Gastroesophageal sphincter (tissue), 4 donors: ENCODE measurements at regions not wholly inside any gene's neighbourhood (a gene's known extent, or its start where the extent isn't known, plus 50 kb on each side); places are given as distances from the start of the nearest gene placed in this dataset.

Source experiments
- ATAC-seq: fragments of 150-250 bp; one replicate; pipeline ENCODE4 v1.9.1; 2016; ENCODE audit warnings: mild to moderate bottlenecking, moderate library complexity
- H3K27ac ChIP-seq, 4 donors: fragments of 200-600 bp; sonication (generic) in 3 of 4; 1 replicate in 3 of 4; 2 replicates in 1 of 4; pipeline ENCODE4 v1.5.1; 2016 to 2019
- H3K27me3 ChIP-seq: fragments of 200-600 bp; sonication (generic); one replicate; pipeline ENCODE4 v1.5.1; 2019
- H3K36me3 ChIP-seq, 2 donors: fragments of 200-600 bp; sonication (generic); one replicate each; pipeline ENCODE4 v1.5.1; 2019; ENCODE audit warnings: control low read depth in 1 of 2
- H3K4me1 ChIP-seq, 3 donors: fragments of 200-600 bp; sonication (generic); 1 replicate in 2 of 3; 2 replicates in 1 of 3; pipeline ENCODE4 v1.5.1; 2016 to 2019; ENCODE audit warnings: control low read depth in 2 of 3
- H3K4me3 ChIP-seq, 2 donors: fragments of 200-600 bp; sonication (generic); one replicate each; pipeline ENCODE4 v1.5.1; 2019; ENCODE audit warnings: mild to moderate bottlenecking in 1 of 2, moderate library complexity in 1 of 2
- H3K9me3 ChIP-seq, 3 donors: fragments of 200-600 bp; sonication (generic); one replicate each; pipeline ENCODE4 v1.5.1; 2017 to 2019; ENCODE audit warnings: control low read depth in 2 of 3
- EP300 ChIP-seq: sonication (generic); formaldehyde crosslinking; IDR thresholded peaks from one replicate; pipeline ENCODE4 v1.6.1; 2017; ENCODE audit warnings: antibody characterized with exemption, mild to moderate bottlenecking
- POLR2A ChIP-seq, 2 donors: fragments of 450-650 bp; IDR thresholded peaks; one replicate each; pipeline ENCODE4 v1.6.1; 2017; ENCODE audit warnings: antibody characterized with exemption in 2 of 2, mild to moderate bottlenecking in 2 of 2, moderate library complexity in 1 of 2
- POLR2AphosphoS5 ChIP-seq: sonication (generic); formaldehyde crosslinking; IDR thresholded peaks from one replicate; pipeline ENCODE4 v1.6.1; 2017; ENCODE audit warnings: antibody characterized with exemption
- WGBS, 2 donors: methylation state at CpG; one replicate each; pipeline ENCODE4 v1.1.5; 2018; ENCODE audit warnings: low coverage in 1 of 2; 5-methylcytosine and 5-hydroxymethylcytosine counted together
- TF ChIP-seq, protein P1 (sequence below), 4 experiments: fragments of 200-600 bp in 2 of 4; fragments of 450-650 bp in 2 of 4; sonication (generic) in 1 of 4; IDR thresholded peaks; one replicate each; pipeline ENCODE4 v1.5.1; 2017 to 2019; ENCODE audit warnings: antibody characterized with exemption in 4 of 4, mild to moderate bottlenecking in 2 of 4, moderate library complexity in 2 of 4

DNA sequence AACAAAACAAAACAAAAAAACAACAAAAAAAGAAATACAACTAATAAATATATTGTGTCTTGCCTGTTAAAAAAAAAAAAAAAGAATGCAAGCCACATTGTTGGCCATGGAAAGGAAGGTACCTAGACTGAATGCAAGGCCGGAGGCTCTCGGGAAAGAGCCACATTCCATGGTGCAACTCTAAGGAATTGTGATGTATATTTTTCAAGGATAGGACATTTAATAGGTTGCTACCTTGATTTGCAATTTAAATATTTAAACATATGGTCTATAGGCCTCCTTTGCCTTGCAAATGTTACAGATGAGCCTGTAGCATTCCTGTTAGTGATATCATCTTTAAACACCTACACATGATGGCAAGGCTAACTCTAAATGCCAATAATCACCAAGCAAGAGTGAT lies 650.9 kb downstream of the TOX3 start:
- WGBS, 2 donors: 79 to 89% methylated on average over 2 of the region's 2 CpGs
- H3K4me1 ChIP-seq: no peaks in the 10 kb centered on the region
- no peak overlapping the region for H3K4me3 ChIP-seq
- H3K27ac ChIP-seq: no peak overlapping the region
- ATAC-seq: no peak
- no peaks in the 10 kb centered on the region for H3K36me3 ChIP-seq
- H3K9me3 ChIP-seq: peaks cover 0 to 7% (median 0%) of the 10 kb centered on the region in 3 donors
- H3K27me3 ChIP-seq: no peaks in the 10 kb centered on the region
- TF ChIP-seq POLR2AphosphoS5 (no peak), EP300 (no peak), POLR2A (IDR thresholded peaks at IDR 0.05) (no peak)
- TF ChIP-seq, protein P1, sequence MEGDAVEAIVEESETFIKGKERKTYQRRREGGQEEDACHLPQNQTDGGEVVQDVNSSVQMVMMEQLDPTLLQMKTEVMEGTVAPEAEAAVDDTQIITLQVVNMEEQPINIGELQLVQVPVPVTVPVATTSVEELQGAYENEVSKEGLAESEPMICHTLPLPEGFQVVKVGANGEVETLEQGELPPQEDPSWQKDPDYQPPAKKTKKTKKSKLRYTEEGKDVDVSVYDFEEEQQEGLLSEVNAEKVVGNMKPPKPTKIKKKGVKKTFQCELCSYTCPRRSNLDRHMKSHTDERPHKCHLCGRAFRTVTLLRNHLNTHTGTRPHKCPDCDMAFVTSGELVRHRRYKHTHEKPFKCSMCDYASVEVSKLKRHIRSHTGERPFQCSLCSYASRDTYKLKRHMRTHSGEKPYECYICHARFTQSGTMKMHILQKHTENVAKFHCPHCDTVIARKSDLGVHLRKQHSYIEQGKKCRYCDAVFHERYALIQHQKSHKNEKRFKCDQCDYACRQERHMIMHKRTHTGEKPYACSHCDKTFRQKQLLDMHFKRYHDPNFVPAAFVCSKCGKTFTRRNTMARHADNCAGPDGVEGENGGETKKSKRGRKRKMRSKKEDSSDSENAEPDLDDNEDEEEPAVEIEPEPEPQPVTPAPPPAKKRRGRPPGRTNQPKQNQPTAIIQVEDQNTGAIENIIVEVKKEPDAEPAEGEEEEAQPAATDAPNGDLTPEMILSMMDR (IDR thresholded peaks at IDR 0.05): no peak

DNA sequence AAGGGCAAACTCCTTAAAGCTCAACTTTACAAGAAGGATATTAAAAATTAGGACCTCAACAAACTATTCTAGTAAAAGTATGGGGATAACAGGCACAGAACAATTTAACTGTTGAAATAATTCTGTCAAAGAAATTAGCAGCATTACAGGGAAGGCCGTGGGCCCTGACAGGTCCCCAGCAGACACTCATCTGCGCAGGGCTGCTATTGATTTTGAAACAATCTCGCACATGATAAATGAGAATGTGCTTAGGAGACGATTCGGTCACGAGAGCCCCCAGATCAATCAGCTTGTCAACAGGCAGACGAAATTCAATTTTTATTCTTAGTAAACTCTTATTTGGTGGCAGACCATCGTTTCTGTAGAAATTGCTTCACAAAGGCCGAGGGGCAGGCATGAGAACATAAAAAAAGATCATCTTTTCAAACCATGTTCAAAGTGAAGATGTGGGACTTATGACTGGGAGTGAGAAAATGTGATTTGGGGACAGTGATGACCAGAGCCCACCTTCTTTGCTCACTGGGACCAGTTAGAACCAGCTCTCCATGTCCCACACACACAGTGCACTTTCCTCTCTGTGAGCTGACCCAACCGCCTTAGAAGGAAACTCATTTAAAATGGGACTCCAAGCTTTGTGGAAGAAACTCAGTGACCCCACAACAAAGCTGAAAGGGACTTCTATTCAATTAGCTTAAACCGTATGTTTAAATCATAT lies 654.5 kb downstream of the TOX3 start:
- WGBS, 2 donors: 69 to 74% methylated on average over 9 to 11 of the region's 11 CpGs
- peaks cover 0 to 7% (median 0%) of the 10 kb centered on the region in 3 donors for H3K9me3 ChIP-seq

DNA sequence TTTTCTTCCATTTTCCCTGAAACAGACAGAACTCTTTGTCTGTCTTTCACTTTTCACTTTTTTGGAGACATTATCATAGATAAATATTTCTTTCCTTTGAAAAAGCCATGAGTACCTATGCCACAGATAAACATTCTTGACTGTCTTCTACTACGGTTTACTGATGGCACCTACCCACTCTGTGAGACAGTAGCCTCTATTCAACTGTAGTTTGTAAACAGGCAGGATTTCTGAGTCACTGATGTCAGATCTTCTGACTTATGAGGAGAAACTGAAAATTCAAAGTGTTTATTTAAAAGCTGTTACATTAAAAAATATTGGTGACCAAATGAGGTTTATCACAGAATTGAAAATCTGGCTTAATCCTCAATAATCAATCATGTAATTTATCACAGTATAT lies 658.4 kb downstream of the TOX3 start:
- no peak for ATAC-seq
- H3K27ac ChIP-seq: no peak overlapping the region
- no peak for TF ChIP-seq POLR2A (IDR thresholded peaks at IDR 0.05)
- TF ChIP-seq, protein P1 (IDR thresholded peaks at IDR 0.05): no peak
- no peak for TF ChIP-seq POLR2AphosphoS5
- no peak for TF ChIP-seq EP300
- H3K27me3 ChIP-seq: no peaks in the 10 kb centered on the region
- H3K9me3 ChIP-seq: peaks cover 0 to under 1% (median 0%) of the 10 kb centered on the region in 3 donors
- H3K36me3 ChIP-seq: no peaks in the 10 kb centered on the region
- H3K4me3 ChIP-seq: no peak overlapping the region
- H3K4me1 ChIP-seq: no peaks in the 10 kb centered on the region
- WGBS, 2 donors: 46 to 60% methylated on average over 1 of the region's 1 CpG

More for the DNA sequence above, 654.5 kb downstream of the TOX3 start:
- no peak for ATAC-seq
- no peaks in the 10 kb centered on the region for H3K36me3 ChIP-seq
- TF ChIP-seq POLR2AphosphoS5: no peak
- TF ChIP-seq POLR2A (IDR thresholded peaks at IDR 0.05): no peak
- TF ChIP-seq, protein P1 (IDR thresholded peaks at IDR 0.05): no peak
- TF ChIP-seq EP300: no peak
- H3K27ac ChIP-seq: no peak overlapping the region
- no peaks in the 10 kb centered on the region for H3K4me1 ChIP-seq
- H3K4me3 ChIP-seq: no peak overlapping the region
- H3K27me3 ChIP-seq: no peaks in the 10 kb centered on the region

DNA sequence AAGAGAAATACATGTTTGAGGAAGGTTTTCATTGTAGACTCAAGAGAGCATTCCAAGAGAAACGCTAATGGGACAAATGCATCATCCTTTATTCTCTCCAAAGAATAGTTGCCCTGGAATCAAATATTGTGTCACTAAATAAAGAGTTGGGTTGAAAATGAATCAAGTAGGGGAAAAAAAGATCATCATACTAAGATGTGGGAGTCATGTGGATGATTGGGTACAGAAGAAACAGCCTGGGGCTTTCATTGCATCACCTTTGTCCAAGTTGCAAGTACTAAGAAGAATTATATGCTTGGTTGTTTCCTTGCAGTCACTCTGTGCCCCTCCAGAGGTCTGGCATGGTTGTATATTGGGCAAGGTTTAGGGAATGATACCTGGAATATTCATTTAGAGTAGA lies 658.9 kb downstream of the TOX3 start:
- 80 to 100% methylated on average over 1 of the region's 1 CpG for WGBS, 2 donors
- no peaks in the 10 kb centered on the region for H3K4me1 ChIP-seq
- no peaks in the 10 kb centered on the region for H3K36me3 ChIP-seq
- TF ChIP-seq EP300 (no peak), POLR2A (IDR thresholded peaks at IDR 0.05) (no peak), POLR2AphosphoS5 (no peak)
- TF ChIP-seq, protein P1 (IDR thresholded peaks at IDR 0.05): no peak
- H3K9me3 ChIP-seq: no peaks in the 10 kb centered on the region
- no peaks in the 10 kb centered on the region for H3K27me3 ChIP-seq
- ATAC-seq: no peak
- no peak overlapping the region for H3K4me3 ChIP-seq
- no peak overlapping the region for H3K27ac ChIP-seq

DNA sequence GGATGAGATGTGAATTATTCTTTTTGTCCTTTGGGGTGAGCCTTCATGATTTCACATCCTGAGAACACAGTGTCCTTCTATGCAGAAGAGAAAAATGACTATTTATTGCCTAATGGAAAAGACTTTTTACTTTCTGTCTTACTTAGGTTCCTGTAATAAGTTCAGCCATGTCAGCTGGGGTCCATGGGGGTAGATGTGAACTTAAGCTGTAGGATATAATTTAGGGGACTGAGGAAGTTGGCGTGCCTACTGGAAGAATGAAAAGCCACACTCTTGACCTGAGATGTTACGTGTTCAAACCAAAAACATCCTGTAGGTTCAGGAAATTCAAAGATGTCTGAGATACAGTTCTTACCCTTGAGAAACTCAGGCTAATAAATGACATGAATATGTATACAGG lies 660.5 kb downstream of the TOX3 start:
- H3K27ac ChIP-seq: no peak overlapping the region
- ATAC-seq: no peak
- no peaks in the 10 kb centered on the region for H3K36me3 ChIP-seq
- H3K27me3 ChIP-seq: no peaks in the 10 kb centered on the region
- 68 to 92% methylated on average over 2 of the region's 2 CpGs for WGBS, 2 donors
- H3K9me3 ChIP-seq: no peaks in the 10 kb centered on the region
- no peak for TF ChIP-seq POLR2A (IDR thresholded peaks at IDR 0.05)
- no peak for TF ChIP-seq POLR2AphosphoS5
- no peak for TF ChIP-seq EP300
- TF ChIP-seq, protein P1 (IDR thresholded peaks at IDR 0.05): no peak
- no peak overlapping the region for H3K4me3 ChIP-seq
- no peaks in the 10 kb centered on the region for H3K4me1 ChIP-seq
